ENCODE measurements at regions not wholly inside any gene's neighbourhood (a gene's known extent, or its start where the extent isn't known, plus 50 kb on each side); places are given as distances from the start of the nearest gene placed in this dataset.

GRCh38 chr3:187458921-187459320, 90.7 kb downstream of the RTP4 start:
- peaks cover 9 to 19% of the 10 kb centered on the region in 2 donors for H3K27me3 Mint-ChIP-seq
- H3K4me1 ChIP-seq (ENCODE audit: insufficient read depth, low read length) = no peaks in the 10 kb centered on the region
- H3K27me3 ChIP-seq (ENCODE audit: insufficient read depth, low read length) = no peaks in the 10 kb centered on the region
- no peaks in the 10 kb centered on the region for H3K9me3 Mint-ChIP-seq
- H3K27ac ChIP-seq (ENCODE audit: low read depth, low read length) = no peak overlapping the region
- no peaks in the 10 kb centered on the region for H3K9me3 ChIP-seq (ENCODE audit: control insufficient read depth in 1 of 2, low read length in 2 of 2)
- no peaks in the 10 kb centered on the region for H3K4me1 Mint-ChIP-seq
- intact Hi-C loops (cut with micrococcal nuclease) = no loop called here
- ChIA-PET CTCF (ENCODE audit: partially characterized antibody) (no interaction called here), POLR2A (ENCODE audit: partially characterized antibody) (no interaction called here)
- H3K4me3 ChIP-seq (ENCODE audit: low read length in 2 of 2) = no peak overlapping the region
- no peak overlapping the region for H3K4me3 Mint-ChIP-seq
- no peaks in the 10 kb centered on the region for H3K36me3 Mint-ChIP-seq
- H3K36me3 ChIP-seq (ENCODE audit: insufficient read depth, low read length) = no peaks in the 10 kb centered on the region
- H3K27ac Mint-ChIP-seq = no peak overlapping the region
- DNase-seq = no peak

GRCh38 chr3:187458383-187458782, 90.2 kb downstream of the RTP4 start:
- no peak overlapping the region for H3K4me3 Mint-ChIP-seq
- no peaks in the 10 kb centered on the region for H3K27me3 ChIP-seq (ENCODE audit: insufficient read depth, low read length)
- intact Hi-C loops (cut with micrococcal nuclease) = no loop called here
- H3K4me1 ChIP-seq (ENCODE audit: insufficient read depth, low read length) = no peaks in the 10 kb centered on the region
- H3K9me3 Mint-ChIP-seq = no peaks in the 10 kb centered on the region
- H3K36me3 Mint-ChIP-seq = no peaks in the 10 kb centered on the region
- DNase-seq = no peak
- no peaks in the 10 kb centered on the region for H3K36me3 ChIP-seq (ENCODE audit: insufficient read depth, low read length)
- H3K4me3 ChIP-seq (ENCODE audit: low read length in 2 of 2) = no peak overlapping the region
- H3K27ac Mint-ChIP-seq = no peak overlapping the region
- no peak overlapping the region for H3K27ac ChIP-seq (ENCODE audit: low read depth, low read length)
- POLR2A ChIA-PET (ENCODE audit: partially characterized antibody) = no interaction called here
- no peaks in the 10 kb centered on the region for H3K9me3 ChIP-seq (ENCODE audit: control insufficient read depth in 1 of 2, low read length in 2 of 2)
- CTCF ChIA-PET (ENCODE audit: partially characterized antibody) = no interaction called here
- no peaks in the 10 kb centered on the region for H3K4me1 Mint-ChIP-seq
- H3K27me3 Mint-ChIP-seq = peaks cover 7 to 19% of the 10 kb centered on the region in 2 donors

- no peaks in the 10 kb centered on the region for H3K27me3 ChIP-seq (ENCODE audit: insufficient read depth, low read length)
- H3K4me3 ChIP-seq (ENCODE audit: low read length in 2 of 2) = no peak overlapping the region
- H3K36me3 ChIP-seq (ENCODE audit: insufficient read depth, low read length) = no peaks in the 10 kb centered on the region
- no peaks in the 10 kb centered on the region for H3K4me1 Mint-ChIP-seq
- intact Hi-C loops (cut with micrococcal nuclease) = no loop called here
- no peaks in the 10 kb centered on the region for H3K9me3 ChIP-seq (ENCODE audit: control insufficient read depth in 1 of 2, low read length in 2 of 2)
- ChIA-PET POLR2A (ENCODE audit: partially characterized antibody) (no interaction called here), CTCF (ENCODE audit: partially characterized antibody) (no interaction called here)
- peaks cover 7 to 14% of the 10 kb centered on the region in 2 donors for H3K27me3 Mint-ChIP-seq
- H3K36me3 Mint-ChIP-seq = no peaks in the 10 kb centered on the region
- DNase-seq = no peak
- no peak overlapping the region for H3K27ac ChIP-seq (ENCODE audit: low read depth, low read length)
- H3K4me1 ChIP-seq (ENCODE audit: insufficient read depth, low read length) = no peaks in the 10 kb centered on the region
- H3K4me3 Mint-ChIP-seq = no peak overlapping the region
- H3K9me3 Mint-ChIP-seq = peaks cover 0 to 2% (median 0%) of the 10 kb centered on the region in 8 donors
- no peak overlapping the region for H3K27ac Mint-ChIP-seq
Measured at GRCh38 chr3:187456250-187456649, 88.1 kb downstream of the RTP4 start.

GRCh38 chr3:187454085-187454815, 86.1 kb downstream of the RTP4 start:
- DNase-seq = no peak
- Histone ChIP-seq H3K4me1 (ENCODE audit: insufficient read depth, low read length) (no peaks in the 10 kb centered on the region), H3K27me3 (ENCODE audit: insufficient read depth, low read length) (no peaks in the 10 kb centered on the region), H3K9me3 (ENCODE audit: control insufficient read depth in 1 of 2, low read length in 2 of 2) (no peaks in the 10 kb centered on the region), H3K27ac (ENCODE audit: low read depth, low read length) (no peak overlapping the region), H3K4me3 (ENCODE audit: low read length in 2 of 2) (no peak overlapping the region), H3K36me3 (ENCODE audit: insufficient read depth, low read length) (no peaks in the 10 kb centered on the region)
- intact Hi-C loops (cut with micrococcal nuclease) = no loop called here
- Mint-ChIP-seq H3K27ac (no peak overlapping the region), H3K36me3 (no peaks in the 10 kb centered on the region), H3K4me1 (no peaks in the 10 kb centered on the region), H3K27me3 (peaks cover 4 to 11% of the 10 kb centered on the region in 2 donors), H3K4me3 (no peak overlapping the region), H3K9me3 (peaks cover 0 to 2% (median 0%) of the 10 kb centered on the region in 8 donors)
- ChIA-PET CTCF (ENCODE audit: partially characterized antibody) (interaction anchor here (1.5 kb wide), 1 partner anchor 10 kb away, joined by 3 read pairs; no protein-coding TSS in a partner anchor), POLR2A (ENCODE audit: partially characterized antibody) (no interaction called here)

GRCh38 chr3:187450431-187451190, 82.4 kb downstream of the RTP4 start:
- intact Hi-C loops (cut with micrococcal nuclease) = no loop called here
- Histone ChIP-seq H3K4me1 (ENCODE audit: insufficient read depth, low read length) (no peaks in the 10 kb centered on the region), H3K27ac (ENCODE audit: low read depth, low read length) (no peak overlapping the region), H3K27me3 (ENCODE audit: insufficient read depth, low read length) (no peaks in the 10 kb centered on the region), H3K9me3 (ENCODE audit: control insufficient read depth in 1 of 2, low read length in 2 of 2) (no peaks in the 10 kb centered on the region), H3K36me3 (ENCODE audit: insufficient read depth, low read length) (no peaks in the 10 kb centered on the region), H3K4me3 (ENCODE audit: low read length in 2 of 2) (no peak overlapping the region)
- Mint-ChIP-seq H3K4me3 (no peak overlapping the region), H3K27ac (no peak overlapping the region), H3K4me1 (no peaks in the 10 kb centered on the region), H3K27me3 (peaks cover 0 to 6% of the 10 kb centered on the region in 2 donors), H3K36me3 (no peaks in the 10 kb centered on the region), H3K9me3 (peaks cover 0 to 2% (median 0%) of the 10 kb centered on the region in 8 donors)
- ChIA-PET POLR2A (ENCODE audit: partially characterized antibody) (no interaction called here), CTCF (ENCODE audit: partially characterized antibody) (no interaction called here)
- no peak for DNase-seq

- no peak for DNase-seq
- no peak overlapping the region for H3K27ac Mint-ChIP-seq
Measured at GRCh38 chr3:187448674-187449073, 80.5 kb downstream of the RTP4 start.

GRCh38 chr3:187447737-187448136, 79.6 kb downstream of the RTP4 start:
- no peak overlapping the region for H3K4me3 ChIP-seq (ENCODE audit: low read length in 2 of 2)
- no peak for DNase-seq
- Mint-ChIP-seq H3K4me3 (no peak overlapping the region), H3K27ac (no peak overlapping the region), H3K27me3 (peaks cover 0 to 3% of the 10 kb centered on the region in 2 donors), H3K36me3 (no peaks in the 10 kb centered on the region), H3K9me3 (no peaks in the 10 kb centered on the region), H3K4me1 (no peaks in the 10 kb centered on the region)
- no peaks in the 10 kb centered on the region for H3K4me1 ChIP-seq (ENCODE audit: insufficient read depth, low read length)
- no peaks in the 10 kb centered on the region for H3K9me3 ChIP-seq (ENCODE audit: control insufficient read depth in 1 of 2, low read length in 2 of 2)
- ChIA-PET POLR2A (ENCODE audit: partially characterized antibody) (no interaction called here), CTCF (ENCODE audit: partially characterized antibody) (no interaction called here)
- no peaks in the 10 kb centered on the region for H3K27me3 ChIP-seq (ENCODE audit: insufficient read depth, low read length)
- intact Hi-C loops (cut with micrococcal nuclease) = no loop called here
- H3K36me3 ChIP-seq (ENCODE audit: insufficient read depth, low read length) = no peaks in the 10 kb centered on the region
- H3K27ac ChIP-seq (ENCODE audit: low read depth, low read length) = no peak overlapping the region

More at GRCh38 chr3:187448674-187449073, 80.5 kb downstream of the RTP4 start:
- Mint-ChIP-seq H3K4me3 (no peak overlapping the region), H3K9me3 (peaks cover 0 to 2% (median 0%) of the 10 kb centered on the region in 8 donors), H3K36me3 (no peaks in the 10 kb centered on the region), H3K4me1 (no peaks in the 10 kb centered on the region), H3K27me3 (peaks cover 0 to 3% of the 10 kb centered on the region in 2 donors)
- CTCF ChIA-PET (ENCODE audit: partially characterized antibody) = no interaction called here
- no peak overlapping the region for H3K27ac ChIP-seq (ENCODE audit: low read depth, low read length)
- POLR2A ChIA-PET (ENCODE audit: partially characterized antibody) = no interaction called here
- intact Hi-C loops (cut with micrococcal nuclease) = no loop called here
- no peaks in the 10 kb centered on the region for H3K36me3 ChIP-seq (ENCODE audit: insufficient read depth, low read length)
- no peaks in the 10 kb centered on the region for H3K9me3 ChIP-seq (ENCODE audit: control insufficient read depth in 1 of 2, low read length in 2 of 2)
- H3K4me3 ChIP-seq (ENCODE audit: low read length in 2 of 2) = no peak overlapping the region
- no peaks in the 10 kb centered on the region for H3K27me3 ChIP-seq (ENCODE audit: insufficient read depth, low read length)
- no peaks in the 10 kb centered on the region for H3K4me1 ChIP-seq (ENCODE audit: insufficient read depth, low read length)
